SK-N-SH (cell line): ENCODE measurements at regions not wholly inside any gene's neighbourhood (a gene's known extent, or its start where the extent isn't known, plus 50 kb on each side); places are given as distances from the start of the nearest gene placed in this dataset.

Experiments
- CTCF ChIA-PET: fragments of 300-600, 350-600 bp; formaldehyde crosslinking; extraction: SDS; loops from one replicate; lab custom pipeline; 2021; lab: Yijun Ruan, JAX
- POLR2A ChIA-PET: fragments of 350-600 bp; sonication (Branson Sonifier 250); formaldehyde crosslinking; extraction: SDS; loops from one replicate; lab custom pipeline; 2020; ENCODE audit warnings: antibody characterized with exemption, inconsistent platforms; lab: Yijun Ruan, JAX
- DNase-seq: peaks from one replicate; pipeline ENCODE4 v3.0.0; 2012
- H2AFZ ChIP-seq: fragments of 200-600 bp; sonication (generic); 2 replicates; pipeline ENCODE4 v1.8.1; 2016; ENCODE audit warnings: antibody characterized with exemption, mild to moderate bottlenecking, low read depth
- H3F3A ChIP-seq: fragments of 200-600 bp; sonication (generic); replicated peaks from 2 replicates; pipeline ENCODE3; 2016; ENCODE audit warnings: antibody characterized with exemption, mild to moderate bottlenecking; ENCODE audit not compliant: insufficient read depth
- H3K27ac ChIP-seq, 2 experiments: fragments of 200-500 bp in 1 of 2; fragments of 200-600 bp in 1 of 2; sonication (Bioruptor generic) in 1 of 2; sonication (generic), shearing (Covaris generic) in 1 of 2; 2 replicates each; pipeline versions ENCODE4 v1.5.1 to v1.6.1; 2014 to 2016; ENCODE audit warnings: low read depth in 2 of 2, inconsistent platforms in 1 of 2, low read length in 1 of 2, mild to moderate bottlenecking in 1 of 2, mixed read lengths in 1 of 2
- H3K27me3 ChIP-seq: fragments of 200-600 bp; sonication (generic), shearing (Covaris generic); 2 replicates; pipeline ENCODE4 v1.6.1; 2016; ENCODE audit warnings: mixed run types; ENCODE audit not compliant: insufficient read depth
- H3K36me3 ChIP-seq, 2 experiments: fragments of 200-500 bp in 1 of 2; fragments of 200-600 bp in 1 of 2; sonication (Bioruptor generic) in 1 of 2; sonication (generic) in 1 of 2; replicated peaks in 1 of 2; 2 replicates each; pipeline versions ENCODE3 to v1.5.1; 2014 to 2016; ENCODE audit warnings: low read length in 1 of 2, mild to moderate bottlenecking in 1 of 2; ENCODE audit not compliant: insufficient read depth in 2 of 2, control insufficient read depth in 1 of 2
- H3K4me1 ChIP-seq, 2 experiments: fragments of 200-500 bp in 1 of 2; fragments of 200-600 bp in 1 of 2; sonication (Bioruptor generic) in 1 of 2; sonication (generic), shearing (Covaris generic) in 1 of 2; 2 replicates each; pipeline versions ENCODE4 v1.5.1 to v1.6.1; 2014 to 2016; ENCODE audit warnings: low read depth in 1 of 2, low read length in 1 of 2, mixed run types in 1 of 2; ENCODE audit not compliant: insufficient read depth in 2 of 2, control insufficient read depth in 1 of 2
- H3K4me2 ChIP-seq: fragments of 200-600 bp; sonication (generic), shearing (Covaris generic); 2 replicates; pipeline ENCODE4 v1.6.1; 2017; ENCODE audit warnings: mixed run types
- H3K4me3 ChIP-seq, 2 experiments: fragments of 200-500 bp in 1 of 2; fragments of 200-600 bp in 1 of 2; sonication (Bioruptor generic) in 1 of 2; sonication (generic), shearing (Covaris generic) in 1 of 2; 2 replicates each; pipeline versions ENCODE4 v1.5.1 to v1.8.1; 2014 to 2016; ENCODE audit warnings: low read depth in 2 of 2, inconsistent platforms in 1 of 2, low read length in 1 of 2, mild to moderate bottlenecking in 1 of 2, mixed read lengths in 1 of 2, moderate library complexity in 1 of 2
- H3K79me2 ChIP-seq: fragments of 200-600 bp; sonication (generic); 2 replicates; pipeline ENCODE4 v1.8.1; 2017; ENCODE audit warnings: mild to moderate bottlenecking; ENCODE audit not compliant: insufficient read depth
- H3K9ac ChIP-seq: fragments of 200-600 bp; sonication (generic); 2 replicates; pipeline ENCODE4 v1.6.1; 2017; ENCODE audit warnings: mixed run types
- H3K9me2 ChIP-seq: fragments of 200-600 bp; sonication (generic); 2 replicates; pipeline ENCODE4 v1.6.1; 2017; ENCODE audit warnings: mixed run types
- H3K9me3 ChIP-seq: fragments of 200-600 bp; sonication (generic); 2 replicates; pipeline ENCODE4 v1.6.1; 2017; ENCODE audit warnings: mixed run types, mild to moderate bottlenecking, moderate library complexity
- H4K20me1 ChIP-seq: fragments of 200-600 bp; sonication (generic); 2 replicates; pipeline ENCODE4 v1.6.1; 2017; ENCODE audit warnings: mild to moderate bottlenecking, mixed run types; ENCODE audit not compliant: insufficient read depth
- CHD2 ChIP-seq: fragments of 150-350 bp; IDR thresholded peaks from 2 replicates; pipeline ENCODE4 v1.6.1; 2018; ENCODE audit warnings: low read length; ENCODE audit not compliant: partially characterized antibody
- EZH2phosphoT487 ChIP-seq: fragments of 200-600 bp; sonication (generic); IDR thresholded peaks from 2 replicates; pipeline ENCODE4 v1.6.1; 2017; ENCODE audit warnings: low read depth, mixed run types, mild to moderate bottlenecking, antibody characterized with exemption, moderate library complexity, borderline replicate concordance
- FOXJ3 ChIP-seq: sonication (generic); formaldehyde crosslinking; IDR thresholded peaks from 2 replicates; pipeline ENCODE4 v1.5.1; 2020; ENCODE audit warnings: mild to moderate bottlenecking, missing genetic modification reagents
- GATA2 ChIP-seq: sonication (generic); formaldehyde crosslinking; IDR thresholded peaks from 2 replicates; pipeline ENCODE4 v1.5.0; 2020; ENCODE audit warnings: mild to moderate bottlenecking, missing genetic modification reagents
- MXI1 ChIP-seq: IDR thresholded peaks from 2 replicates; pipeline ENCODE4 v1.6.1; 2012; ENCODE audit warnings: mild to moderate bottlenecking, low read depth, low read length, improper control_type of control experiment
- NFIC ChIP-seq: IDR thresholded peaks from 2 replicates; pipeline ENCODE4 v1.4.0; 2012; ENCODE audit warnings: borderline replicate concordance
- NRF1 ChIP-seq: IDR thresholded peaks from 2 replicates; pipeline ENCODE4 v1.6.1; 2012; ENCODE audit warnings: low read depth, mild to moderate bottlenecking, low read length
- POLR2AphosphoS5 ChIP-seq: IDR thresholded peaks from 2 replicates; pipeline ENCODE4 v1.6.1; 2012; ENCODE audit warnings: low read depth, low read length
- RCOR1 ChIP-seq: fragments of 150-350 bp; IDR thresholded peaks from 2 replicates; pipeline ENCODE4 v1.6.1; 2017; ENCODE audit warnings: antibody characterized with exemption, low read length
- TF ChIP-seq, protein P1 (sequence below): IDR thresholded peaks from 2 replicates; pipeline ENCODE4 v1.6.1; 2012; ENCODE audit warnings: mild to moderate bottlenecking, low read depth, low read length, moderate library complexity
- TF ChIP-seq, protein P2 (sequence below): IDR thresholded peaks from 2 replicates; pipeline ENCODE4 v1.4.0; 2012; ENCODE audit warnings: low read depth, borderline replicate concordance
- TF ChIP-seq, protein P3 (sequence below): fragments of 200-600 bp; sonication (generic); IDR thresholded peaks from 2 replicates; pipeline ENCODE4 v1.6.1; 2017; ENCODE audit warnings: antibody characterized with exemption, mild to moderate bottlenecking, moderate library complexity
- TF ChIP-seq, protein P4 (sequence below): IDR thresholded peaks from 2 replicates; pipeline ENCODE4 v1.4.0; 2012; ENCODE audit warnings: low read depth

DNA sequence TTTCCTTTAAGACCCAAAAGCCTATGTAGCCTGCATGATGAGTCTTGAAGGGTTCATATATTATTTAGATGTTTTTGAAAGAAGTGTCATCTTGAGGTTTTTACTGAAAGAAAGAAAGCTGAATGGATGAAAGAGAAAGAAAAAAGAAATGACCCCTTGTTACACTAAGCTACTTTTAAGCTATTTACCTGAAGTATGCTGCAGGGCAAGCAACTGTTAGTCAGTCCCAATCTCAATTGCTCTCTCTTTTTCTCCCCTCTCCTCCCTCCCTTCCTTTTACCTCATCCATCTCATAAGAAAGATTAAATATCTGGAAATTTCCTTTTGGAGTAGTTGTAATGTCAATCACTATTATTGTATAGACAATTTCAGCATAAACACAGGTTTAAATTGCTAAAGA is 512.4 kb downstream of the TMTC2 start:
- no peak overlapping the region for H2AFZ ChIP-seq

More for the DNA sequence above, 512.4 kb downstream of the TMTC2 start:
- POLR2A ChIA-PET: no interaction called here
- Histone ChIP-seq H3K79me2 (no peaks in the 10 kb centered on the region), H4K20me1 (no peaks in the 10 kb centered on the region), H3K4me1 (no peaks in the 10 kb centered on the region), H3F3A (no peaks in the 10 kb centered on the region), H3K4me3 (no peak overlapping the region), H3K27ac (no peak overlapping the region), H3K4me2 (no peak overlapping the region), H3K9ac (no peak overlapping the region), H3K9me3 (no peaks in the 10 kb centered on the region)
- TF ChIP-seq FOXJ3 (CRISPR knock-in tag) (no peak), EZH2phosphoT487 (no peak), POLR2AphosphoS5 (no peak), MXI1 (no peak), RCOR1 (no peak), CHD2 (no peak), NRF1 (no peak), NFIC (no peak), GATA2 (CRISPR knock-in tag) (no peak)
- TF ChIP-seq, protein P1, sequence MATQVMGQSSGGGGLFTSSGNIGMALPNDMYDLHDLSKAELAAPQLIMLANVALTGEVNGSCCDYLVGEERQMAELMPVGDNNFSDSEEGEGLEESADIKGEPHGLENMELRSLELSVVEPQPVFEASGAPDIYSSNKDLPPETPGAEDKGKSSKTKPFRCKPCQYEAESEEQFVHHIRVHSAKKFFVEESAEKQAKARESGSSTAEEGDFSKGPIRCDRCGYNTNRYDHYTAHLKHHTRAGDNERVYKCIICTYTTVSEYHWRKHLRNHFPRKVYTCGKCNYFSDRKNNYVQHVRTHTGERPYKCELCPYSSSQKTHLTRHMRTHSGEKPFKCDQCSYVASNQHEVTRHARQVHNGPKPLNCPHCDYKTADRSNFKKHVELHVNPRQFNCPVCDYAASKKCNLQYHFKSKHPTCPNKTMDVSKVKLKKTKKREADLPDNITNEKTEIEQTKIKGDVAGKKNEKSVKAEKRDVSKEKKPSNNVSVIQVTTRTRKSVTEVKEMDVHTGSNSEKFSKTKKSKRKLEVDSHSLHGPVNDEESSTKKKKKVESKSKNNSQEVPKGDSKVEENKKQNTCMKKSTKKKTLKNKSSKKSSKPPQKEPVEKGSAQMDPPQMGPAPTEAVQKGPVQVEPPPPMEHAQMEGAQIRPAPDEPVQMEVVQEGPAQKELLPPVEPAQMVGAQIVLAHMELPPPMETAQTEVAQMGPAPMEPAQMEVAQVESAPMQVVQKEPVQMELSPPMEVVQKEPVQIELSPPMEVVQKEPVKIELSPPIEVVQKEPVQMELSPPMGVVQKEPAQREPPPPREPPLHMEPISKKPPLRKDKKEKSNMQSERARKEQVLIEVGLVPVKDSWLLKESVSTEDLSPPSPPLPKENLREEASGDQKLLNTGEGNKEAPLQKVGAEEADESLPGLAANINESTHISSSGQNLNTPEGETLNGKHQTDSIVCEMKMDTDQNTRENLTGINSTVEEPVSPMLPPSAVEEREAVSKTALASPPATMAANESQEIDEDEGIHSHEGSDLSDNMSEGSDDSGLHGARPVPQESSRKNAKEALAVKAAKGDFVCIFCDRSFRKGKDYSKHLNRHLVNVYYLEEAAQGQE: no peak
- TF ChIP-seq, protein P2, sequence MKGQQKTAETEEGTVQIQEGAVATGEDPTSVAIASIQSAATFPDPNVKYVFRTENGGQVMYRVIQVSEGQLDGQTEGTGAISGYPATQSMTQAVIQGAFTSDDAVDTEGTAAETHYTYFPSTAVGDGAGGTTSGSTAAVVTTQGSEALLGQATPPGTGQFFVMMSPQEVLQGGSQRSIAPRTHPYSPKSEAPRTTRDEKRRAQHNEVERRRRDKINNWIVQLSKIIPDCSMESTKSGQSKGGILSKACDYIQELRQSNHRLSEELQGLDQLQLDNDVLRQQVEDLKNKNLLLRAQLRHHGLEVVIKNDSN: no peak
- TF ChIP-seq, protein P3, sequence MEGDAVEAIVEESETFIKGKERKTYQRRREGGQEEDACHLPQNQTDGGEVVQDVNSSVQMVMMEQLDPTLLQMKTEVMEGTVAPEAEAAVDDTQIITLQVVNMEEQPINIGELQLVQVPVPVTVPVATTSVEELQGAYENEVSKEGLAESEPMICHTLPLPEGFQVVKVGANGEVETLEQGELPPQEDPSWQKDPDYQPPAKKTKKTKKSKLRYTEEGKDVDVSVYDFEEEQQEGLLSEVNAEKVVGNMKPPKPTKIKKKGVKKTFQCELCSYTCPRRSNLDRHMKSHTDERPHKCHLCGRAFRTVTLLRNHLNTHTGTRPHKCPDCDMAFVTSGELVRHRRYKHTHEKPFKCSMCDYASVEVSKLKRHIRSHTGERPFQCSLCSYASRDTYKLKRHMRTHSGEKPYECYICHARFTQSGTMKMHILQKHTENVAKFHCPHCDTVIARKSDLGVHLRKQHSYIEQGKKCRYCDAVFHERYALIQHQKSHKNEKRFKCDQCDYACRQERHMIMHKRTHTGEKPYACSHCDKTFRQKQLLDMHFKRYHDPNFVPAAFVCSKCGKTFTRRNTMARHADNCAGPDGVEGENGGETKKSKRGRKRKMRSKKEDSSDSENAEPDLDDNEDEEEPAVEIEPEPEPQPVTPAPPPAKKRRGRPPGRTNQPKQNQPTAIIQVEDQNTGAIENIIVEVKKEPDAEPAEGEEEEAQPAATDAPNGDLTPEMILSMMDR: no peak
- TF ChIP-seq, protein P4, sequence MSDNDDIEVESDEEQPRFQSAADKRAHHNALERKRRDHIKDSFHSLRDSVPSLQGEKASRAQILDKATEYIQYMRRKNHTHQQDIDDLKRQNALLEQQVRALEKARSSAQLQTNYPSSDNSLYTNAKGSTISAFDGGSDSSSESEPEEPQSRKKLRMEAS: no peak
- TF ChIP-seq, all 33 proteins: peak for 0
- CTCF ChIA-PET: no interaction called here
- DNase-seq: no peak
- Histone ChIP-seq H3K27me3 (no peaks in the 10 kb centered on the region), H3K9me2 (no peaks in the 10 kb centered on the region), H3K36me3 (no peaks in the 10 kb centered on the region)
